ENCODE measurements at regions not wholly inside any gene's neighbourhood (a gene's known extent, or its start where the extent isn't known, plus 50 kb on each side); places are given as distances from the start of the nearest gene placed in this dataset.
"Not testable (repeated sequence)": the region's sequence is repeated elsewhere in the genome, so short reads cannot be mapped to it uniquely, and the experiment has no call there.

DNA sequence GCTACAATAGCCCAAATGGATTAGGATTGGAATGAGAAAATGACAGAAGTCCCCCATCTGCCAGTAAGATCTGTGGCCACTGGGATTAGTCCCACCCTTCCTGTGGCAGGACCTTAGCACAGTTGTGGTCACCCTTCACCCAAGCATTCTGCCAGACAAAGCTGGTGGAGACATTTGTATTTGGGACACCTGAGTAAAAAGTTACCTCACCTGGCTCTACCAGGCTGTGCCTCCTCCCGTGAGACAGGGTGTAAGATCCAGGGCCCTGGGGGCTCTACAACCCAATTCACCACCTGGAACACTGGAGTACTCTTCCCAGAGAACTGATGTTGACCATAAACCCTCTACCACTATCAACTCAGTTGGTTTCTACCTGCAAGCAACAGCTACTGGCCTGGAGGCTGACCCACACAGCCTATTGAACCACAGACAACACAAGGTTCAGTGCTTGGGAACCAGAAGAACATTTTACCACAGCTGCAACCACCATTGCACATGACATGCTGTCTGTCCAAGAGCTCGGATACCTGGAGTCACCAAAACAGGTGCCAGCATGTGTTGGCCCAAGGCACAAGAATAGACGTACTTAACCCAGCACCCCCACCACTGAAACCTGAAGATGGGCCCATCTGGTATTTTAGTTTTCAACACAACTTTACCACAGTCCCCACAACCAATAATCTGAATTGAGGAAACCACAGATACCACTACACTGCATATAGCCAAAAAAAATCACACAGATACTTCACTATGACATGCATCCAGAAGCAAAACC lies 1686.7 kb downstream of the SI start:
- no peak for DNase-seq (ENCODE audit: low spot score)

DNA sequence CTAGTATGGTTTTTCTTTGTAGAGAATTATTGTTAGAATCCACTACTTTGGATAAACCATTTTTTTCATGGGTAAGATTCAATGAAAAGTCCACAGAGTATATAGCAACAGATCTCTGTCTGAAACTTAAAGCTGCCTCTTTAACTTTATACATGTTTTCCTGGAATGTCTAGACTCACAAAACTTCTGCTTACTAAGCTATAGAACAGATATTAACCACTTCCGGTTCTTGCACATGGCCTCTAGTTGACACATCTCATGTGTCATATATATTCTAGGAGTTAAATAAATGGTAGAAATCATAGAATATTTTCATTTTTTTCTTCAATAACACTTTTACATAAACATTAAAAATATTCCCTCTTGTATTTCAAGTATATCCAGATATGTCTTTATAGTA lies 1693.9 kb downstream of the SI start:
- no peak for DNase-seq (ENCODE audit: low spot score)

DNA sequence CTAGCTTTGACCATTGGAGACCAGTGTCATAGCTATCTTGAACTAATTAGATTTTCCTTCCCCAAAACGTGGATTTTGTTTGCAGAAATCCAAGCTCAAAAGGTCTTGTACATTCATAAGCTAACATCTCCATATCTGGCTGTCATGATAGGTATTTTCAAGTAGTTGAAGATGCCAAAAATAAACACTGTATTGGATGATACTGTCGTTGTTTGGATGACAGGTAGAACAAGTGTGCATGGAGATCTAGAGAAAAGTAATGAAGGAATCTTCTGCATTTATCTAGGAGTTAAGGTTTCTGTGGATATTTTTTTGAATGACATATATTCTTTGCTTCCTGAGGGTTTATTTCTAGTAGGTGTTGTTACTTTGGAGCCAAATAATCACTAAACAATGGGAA lies 1696.1 kb downstream of the SI start:
- no peak for DNase-seq (ENCODE audit: low spot score)

DNA sequence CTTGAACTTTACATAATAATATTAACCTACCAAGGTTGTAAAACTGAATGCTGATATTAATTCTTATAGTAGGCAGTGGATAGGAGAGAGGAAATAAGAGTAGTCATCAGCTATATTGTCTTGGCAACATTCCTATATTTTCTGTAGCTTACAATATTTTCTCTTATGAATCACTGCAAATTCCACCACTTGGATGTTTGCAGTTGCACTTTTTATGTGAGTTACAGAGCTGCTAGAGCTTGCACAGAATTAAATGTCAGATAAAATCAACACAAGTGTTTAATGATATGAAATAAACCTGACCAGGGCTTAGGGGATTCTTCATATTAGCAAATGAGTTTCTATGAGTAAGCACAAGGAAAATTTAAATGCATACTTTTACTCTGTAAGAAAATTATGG lies 1710.1 kb downstream of the SI start:
- DNase-seq (ENCODE audit: low spot score), result no peak

DNA sequence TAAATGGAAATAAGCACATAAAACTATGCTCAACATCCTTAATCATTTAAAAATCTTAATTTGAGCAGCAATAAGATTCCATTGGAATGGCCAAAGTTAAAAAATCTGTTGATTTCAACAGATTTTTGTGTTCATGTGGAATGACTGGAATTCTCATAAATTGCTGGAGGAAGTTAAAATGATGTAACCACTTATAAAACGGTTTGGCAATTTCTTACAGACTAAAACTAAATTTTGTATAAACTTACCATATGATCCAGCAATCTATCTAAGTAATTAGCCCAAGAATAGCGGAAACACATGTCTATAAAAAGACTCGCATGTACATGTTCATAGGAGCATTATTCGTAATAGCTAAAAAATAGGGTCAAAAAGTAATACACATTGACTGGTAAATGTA lies 1713.6 kb downstream of the SI start:
- no peak for DNase-seq (ENCODE audit: low spot score)

DNA sequence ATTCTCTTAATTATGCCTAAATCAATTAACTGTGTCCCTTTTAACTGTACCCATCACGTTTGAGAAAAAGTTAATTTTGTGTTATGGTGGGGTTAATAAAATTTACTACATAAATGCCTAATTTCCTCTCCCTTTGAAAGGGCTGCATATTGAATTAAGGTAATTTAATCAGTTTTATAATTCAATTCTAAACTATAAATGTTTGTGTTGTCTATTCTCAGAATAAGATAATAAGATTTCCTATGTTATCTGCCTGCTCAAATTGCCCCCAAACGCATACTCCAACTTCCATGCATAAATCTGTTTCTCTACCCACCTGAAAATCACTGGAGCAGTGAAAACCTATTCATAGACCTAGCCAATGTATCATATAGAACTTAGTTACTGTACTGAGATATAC lies 1716.1 kb downstream of the SI start:
- no peak for DNase-seq (ENCODE audit: low spot score)

DNA sequence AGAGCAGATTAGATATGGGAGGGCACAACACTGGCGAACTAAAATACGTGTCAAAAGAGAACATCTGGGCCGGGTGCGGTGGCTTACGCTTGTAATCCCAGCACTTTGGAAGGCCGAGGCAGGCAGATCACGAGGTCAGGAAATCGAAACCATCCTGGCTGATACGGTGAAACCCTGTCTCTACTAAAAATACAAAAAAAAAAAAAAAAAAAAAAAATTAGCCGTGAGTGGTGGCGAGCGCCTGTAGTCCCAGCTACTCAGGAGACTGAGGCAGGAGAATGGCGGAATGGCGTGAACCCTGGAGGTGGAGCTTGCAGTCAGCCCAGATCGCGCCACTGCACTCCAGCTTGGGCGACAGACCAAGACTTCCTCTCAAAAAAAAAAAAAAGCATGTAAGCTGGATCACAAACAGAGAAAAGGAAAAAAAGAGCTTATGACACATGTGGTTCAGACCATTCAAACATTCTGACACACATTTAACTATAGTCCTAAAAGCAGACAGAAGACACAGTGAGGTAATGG lies 1716.9 kb downstream of the SI start:
- not testable (repeated sequence) for DNase-seq (ENCODE audit: low spot score)

DNA sequence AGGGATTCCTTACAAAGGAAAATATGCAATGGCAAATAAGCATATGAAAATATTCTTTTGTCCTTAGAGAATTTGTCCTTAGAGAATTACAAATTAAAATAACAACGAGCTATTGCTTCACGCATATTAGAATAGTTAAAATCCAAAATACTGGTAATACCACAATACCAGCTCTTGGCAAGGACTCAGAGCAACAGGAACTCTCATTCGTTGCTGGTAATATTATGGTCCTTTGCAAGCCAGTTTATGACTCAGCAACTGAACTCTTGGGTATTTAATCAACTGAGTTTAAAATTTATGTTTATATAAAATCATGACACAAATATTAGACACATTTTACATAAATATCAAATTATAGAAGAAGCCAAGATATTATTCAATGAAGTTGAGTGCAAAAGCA lies 1730.4 kb downstream of the SI start:
- no peak for DNase-seq (ENCODE audit: low spot score)

DNA sequence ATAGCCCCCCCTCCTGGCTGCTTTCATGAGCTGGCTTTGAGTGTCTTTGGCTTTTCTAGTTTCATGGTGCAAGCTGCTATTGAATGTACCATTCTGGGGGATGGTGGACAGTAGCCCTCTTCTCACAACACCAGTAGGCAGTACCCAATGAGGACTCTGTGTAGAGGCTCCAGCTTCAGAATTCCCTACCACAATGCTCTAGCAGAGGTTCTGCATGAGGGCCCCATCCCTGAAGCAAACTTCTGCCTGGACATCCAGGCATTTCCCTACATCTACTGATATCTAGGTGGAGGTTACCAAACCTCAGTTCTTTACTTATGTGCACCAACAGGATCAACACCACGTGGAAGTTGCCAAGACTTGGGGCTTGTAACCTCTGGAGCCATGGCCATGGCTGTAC lies 1742.9 kb downstream of the SI start:
- no peak for DNase-seq (ENCODE audit: low spot score)

DNA sequence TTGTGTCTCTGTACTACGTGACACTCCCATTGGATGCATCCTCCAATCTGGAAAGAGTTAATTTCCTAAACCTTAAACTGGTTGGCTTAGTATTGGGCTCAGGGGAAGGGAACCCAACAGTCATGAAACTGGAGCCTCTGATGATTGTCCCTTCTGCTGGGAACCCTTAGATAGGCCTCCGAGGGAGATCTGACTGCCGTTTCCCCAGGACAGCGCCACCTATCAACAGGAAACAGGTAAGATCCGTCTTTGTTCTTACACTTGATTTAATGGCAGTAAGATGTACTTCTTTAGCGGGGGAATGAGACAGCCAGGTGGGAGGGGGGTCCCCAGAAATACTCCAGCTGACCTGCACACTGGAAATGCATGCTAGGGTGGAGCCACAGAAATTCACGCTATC lies 1749.6 kb downstream of the SI start:
- DNase-seq (ENCODE audit: low spot score), result no peak

DNA sequence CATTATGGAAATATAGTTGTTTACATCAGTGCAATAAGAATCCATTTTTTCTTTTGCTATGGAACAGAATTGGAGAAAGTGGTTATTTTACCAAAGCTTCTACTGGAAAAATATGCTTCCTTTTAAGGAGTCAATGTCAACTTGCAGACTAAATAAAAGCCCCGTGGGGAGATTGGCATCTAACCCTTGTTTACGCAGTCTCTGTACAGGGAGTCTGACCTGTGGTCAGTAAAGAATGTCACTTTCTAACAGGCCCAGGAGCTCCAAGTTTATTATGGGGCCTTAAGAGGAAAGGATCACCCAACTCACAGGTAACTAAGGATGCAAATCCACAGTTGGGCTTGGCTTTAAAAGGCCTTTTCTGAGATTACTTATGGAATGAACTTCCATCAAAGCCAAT lies 1751.2 kb downstream of the SI start:
- DNase-seq (ENCODE audit: low spot score), result no peak

DNA sequence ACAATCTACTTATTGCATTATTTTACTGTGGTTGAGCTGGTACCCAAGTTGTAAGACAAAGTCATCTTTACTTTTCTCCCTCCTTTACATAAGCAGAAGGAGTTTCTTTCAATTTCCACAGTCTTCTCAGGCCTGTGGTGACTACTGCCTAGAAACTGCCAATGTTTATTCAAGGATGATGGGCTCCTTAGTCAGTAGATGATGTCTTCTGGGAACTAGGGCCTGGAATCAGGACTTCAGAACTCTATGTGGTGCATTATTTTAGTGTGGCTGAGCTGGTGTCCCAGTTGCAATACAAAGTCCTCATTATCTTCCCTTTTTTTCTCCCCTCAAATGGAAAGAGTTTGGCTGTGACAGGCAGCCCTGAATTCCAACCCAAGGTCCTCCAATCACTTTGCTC lies 1762.5 kb downstream of the SI start:
- DNase-seq (ENCODE audit: low spot score), result no peak

DNA sequence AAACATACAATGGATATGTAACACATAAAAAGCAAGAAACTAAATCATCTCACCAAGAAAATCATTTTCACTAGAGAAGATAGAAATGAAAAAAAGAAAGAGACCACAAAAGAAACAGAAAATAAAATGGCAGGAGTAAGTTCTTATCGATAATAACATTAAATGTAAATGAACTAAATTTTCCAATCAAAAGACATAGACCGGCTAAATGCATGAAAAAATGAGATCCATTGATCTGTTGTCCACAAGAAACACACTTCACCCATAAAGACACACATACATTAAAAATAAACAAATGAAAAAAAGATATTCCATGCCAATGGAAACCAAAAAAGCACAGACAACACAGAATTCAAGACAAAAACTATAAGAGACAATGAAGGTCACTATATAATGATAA lies 1771.9 kb downstream of the SI start:
- DNase-seq (ENCODE audit: low spot score), result no peak

DNA sequence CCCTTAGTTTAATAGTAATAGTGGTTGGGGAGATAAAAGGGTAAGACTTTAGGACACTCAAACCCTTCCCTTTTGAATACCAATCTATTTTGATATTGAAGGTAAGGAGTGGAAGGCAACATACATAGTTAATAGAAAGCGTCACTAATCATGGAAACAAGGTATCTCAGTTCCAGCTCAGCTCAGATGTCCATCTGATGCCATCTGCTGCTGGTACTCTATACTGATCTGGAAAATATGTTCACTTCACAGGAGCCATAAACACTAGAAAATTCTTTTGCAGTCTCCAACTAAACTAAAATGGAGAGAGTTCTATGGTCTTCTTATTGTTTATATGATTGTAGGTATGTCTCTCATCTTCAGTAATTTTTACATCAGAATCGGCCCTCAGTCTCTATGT lies 1777.1 kb downstream of the OTOL1 start:
- DNase-seq (ENCODE audit: low spot score), result no peak

DNA sequence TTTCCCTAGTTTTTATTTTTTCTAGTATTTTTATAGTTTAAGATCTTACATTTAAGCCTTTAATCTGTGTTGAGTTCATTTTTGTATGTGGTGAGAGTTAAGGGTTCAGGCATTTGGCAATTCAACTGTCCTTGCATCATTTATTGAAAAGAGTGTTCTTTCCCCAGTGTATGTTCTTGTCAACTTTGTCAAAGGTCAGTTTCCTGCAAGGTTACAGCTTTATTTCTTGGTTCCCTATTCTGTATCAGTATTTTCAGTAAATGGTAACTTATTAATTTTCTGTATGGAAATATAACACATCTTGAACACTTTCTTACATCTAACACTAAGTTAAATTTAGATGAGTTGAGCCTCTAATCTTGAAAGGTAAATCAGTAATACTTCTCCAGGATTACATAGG lies 1770.1 kb downstream of the OTOL1 start:
- DNase-seq (ENCODE audit: low spot score), result no peak

DNA sequence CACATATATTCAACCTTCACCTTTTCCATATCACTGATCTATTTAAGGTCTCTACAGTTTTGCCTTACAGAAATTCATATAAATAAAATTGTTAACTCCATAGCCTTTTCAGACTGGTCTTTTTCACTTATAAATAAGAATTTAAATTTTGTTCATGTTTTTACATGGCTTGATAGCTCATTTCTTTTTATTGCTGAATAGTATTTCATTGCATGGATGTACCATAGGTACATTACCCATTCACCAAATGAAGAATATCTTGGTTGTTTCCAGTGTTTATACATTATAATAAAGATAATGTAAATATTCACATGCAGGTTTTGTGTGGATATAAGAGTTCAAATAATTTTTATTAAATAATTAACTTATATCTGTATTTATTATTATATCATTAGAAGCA lies 1765.0 kb downstream of the OTOL1 start:
- DNase-seq (ENCODE audit: low spot score), result no peak

DNA sequence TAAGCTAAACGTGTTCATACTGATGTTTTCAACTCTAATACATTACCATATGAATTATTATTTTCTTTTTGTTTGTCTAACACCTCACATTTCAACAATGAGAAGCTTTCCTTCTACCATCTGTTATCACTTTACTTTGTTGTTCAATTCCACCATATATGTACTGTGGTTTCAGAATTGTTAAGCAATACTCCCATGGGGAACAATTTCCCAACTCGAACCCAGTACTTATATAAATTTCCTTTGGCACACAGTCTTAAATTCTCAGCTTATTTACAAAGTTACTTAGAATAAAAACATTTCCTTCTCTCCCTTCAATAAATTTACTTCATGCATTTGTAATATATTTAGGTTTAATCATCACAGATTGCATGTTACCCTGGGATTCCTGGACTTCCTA lies 1764.4 kb downstream of the OTOL1 start:
- no peak for DNase-seq (ENCODE audit: low spot score)

DNA sequence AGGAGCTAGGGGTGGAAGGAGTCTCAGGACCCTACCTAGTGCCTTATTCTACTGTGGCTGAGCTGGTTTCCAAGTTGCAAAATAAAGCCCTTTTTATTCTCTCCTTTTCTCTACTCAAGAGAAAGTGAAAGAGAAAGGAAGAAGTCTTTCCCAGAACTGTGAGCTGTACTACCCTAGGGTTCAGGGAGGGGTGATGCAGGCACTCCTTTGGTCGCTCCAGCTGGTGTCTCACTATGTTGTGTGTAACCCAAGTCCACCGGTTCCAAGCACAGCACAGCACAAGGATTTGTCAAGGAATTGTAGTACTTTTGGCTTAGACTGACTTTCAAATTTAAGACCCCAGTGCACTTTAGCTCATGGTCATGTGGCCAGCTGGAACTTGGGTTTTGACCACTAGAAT lies 1721.7 kb downstream of the OTOL1 start:
- DNase-seq (ENCODE audit: low spot score), result no peak

DNA sequence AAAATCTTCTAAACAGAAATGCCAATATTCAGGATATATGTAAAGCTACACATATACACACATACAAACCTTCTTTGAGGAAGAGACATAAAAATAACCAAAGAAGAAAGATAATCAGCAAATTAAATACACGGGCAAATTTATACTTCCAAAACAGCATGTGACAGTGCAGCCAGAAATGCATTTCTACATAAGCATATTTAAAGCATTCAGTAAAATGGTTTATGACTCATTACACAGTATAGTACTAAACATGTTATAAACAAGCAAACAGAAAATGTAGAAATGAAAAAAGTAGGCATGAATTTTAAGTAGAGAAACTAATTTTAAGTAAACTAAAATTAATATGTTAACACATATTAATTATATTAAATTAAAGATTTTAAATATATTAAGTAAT lies 1717.2 kb downstream of the OTOL1 start:
- DNase-seq (ENCODE audit: low spot score), result no peak

DNA sequence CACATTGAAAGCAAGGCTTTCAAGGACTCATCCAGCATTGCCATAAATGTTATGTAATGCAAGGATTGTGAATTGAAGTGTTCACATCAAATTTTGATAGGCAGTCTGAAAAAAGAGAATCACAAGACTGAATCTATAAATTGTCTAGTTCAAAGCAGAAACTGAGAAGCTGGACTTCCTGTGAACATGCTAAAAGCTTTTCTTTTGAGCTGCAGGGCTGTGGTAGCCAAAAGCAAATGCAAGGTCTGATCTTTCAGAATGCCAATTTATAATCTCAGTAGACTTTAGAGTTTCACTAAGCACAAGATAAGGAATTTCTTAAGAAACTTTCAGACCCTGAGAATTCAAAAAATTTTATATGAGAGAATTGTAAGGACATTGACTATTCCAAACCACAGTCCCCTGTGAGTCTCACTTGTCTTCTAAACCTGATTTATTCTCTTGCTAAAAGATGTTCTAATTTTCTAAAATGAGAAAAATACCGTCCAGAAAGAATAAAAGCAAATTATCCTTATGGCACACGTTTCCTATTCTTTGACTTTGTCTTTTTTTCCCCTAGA lies 1700.3 kb downstream of the OTOL1 start:
- no peak for DNase-seq (ENCODE audit: low spot score)

DNA sequence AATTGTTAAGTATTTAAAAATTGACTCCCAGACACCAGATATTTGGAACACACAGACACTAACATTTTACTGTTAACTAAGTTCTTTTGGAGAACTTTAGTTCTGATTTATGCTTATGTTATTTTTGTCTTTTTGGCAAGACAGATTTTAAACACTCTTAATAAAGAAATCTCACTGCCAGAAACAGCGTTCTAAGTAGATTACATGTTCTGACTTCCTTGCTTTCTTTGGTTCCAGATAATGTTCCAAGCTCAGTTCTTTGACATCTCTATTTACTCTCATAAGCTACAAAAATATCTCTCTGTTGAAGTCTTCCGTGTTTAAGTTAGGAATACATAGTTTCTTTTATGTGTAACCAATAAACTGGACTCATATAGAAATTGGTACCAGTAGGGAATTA lies 1699.6 kb downstream of the OTOL1 start:
- DNase-seq (ENCODE audit: low spot score), result no peak

DNA sequence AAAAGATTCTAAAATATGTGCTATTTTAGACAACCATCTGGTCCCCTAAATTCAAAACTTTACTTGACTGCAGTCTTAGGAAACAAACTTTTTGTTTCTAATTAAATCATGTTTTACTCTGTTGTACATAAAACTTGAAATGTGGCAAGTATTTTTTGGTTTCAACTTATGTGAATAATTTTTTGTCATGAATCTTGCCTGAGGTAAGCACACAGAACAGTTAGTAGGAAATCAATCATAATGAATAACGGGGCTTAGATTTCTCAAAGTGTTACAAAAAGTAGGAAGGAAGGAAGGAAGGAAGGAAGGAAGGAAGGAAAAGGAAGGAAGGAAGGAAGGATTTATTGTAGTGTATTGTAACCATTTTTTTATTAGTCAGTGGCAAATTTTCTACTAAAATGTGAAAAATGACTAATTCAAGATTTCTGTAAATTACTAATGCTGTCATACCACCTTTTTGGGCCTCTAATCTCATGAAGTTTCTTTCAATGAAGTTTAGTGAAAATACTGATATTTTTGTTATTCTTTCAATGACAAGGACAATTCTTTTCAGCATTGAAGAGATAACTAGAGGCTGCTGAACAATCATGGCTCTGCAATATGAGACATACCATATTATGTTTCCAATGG lies 1689.2 kb downstream of the OTOL1 start:
- no peak for DNase-seq (ENCODE audit: low spot score)

DNA sequence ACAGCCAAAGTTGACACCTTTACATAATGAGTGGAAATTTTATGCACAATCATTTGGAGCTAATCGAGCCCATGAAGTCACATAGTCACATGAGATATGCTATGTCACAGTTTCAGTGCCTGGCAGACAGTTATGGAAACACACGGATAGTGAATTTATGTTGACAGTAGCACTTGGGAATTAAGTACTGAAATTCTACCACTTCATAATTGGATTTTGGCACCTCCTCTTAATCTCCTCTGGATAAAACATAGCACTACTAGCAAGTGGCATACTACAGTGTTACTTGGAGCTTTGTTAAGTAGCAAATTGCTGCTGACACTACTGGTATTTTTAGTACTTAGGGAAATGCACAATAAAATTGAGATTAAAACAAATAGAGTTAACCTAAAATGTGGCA lies 1679.4 kb downstream of the OTOL1 start:
- DNase-seq (ENCODE audit: low spot score), result no peak

DNA sequence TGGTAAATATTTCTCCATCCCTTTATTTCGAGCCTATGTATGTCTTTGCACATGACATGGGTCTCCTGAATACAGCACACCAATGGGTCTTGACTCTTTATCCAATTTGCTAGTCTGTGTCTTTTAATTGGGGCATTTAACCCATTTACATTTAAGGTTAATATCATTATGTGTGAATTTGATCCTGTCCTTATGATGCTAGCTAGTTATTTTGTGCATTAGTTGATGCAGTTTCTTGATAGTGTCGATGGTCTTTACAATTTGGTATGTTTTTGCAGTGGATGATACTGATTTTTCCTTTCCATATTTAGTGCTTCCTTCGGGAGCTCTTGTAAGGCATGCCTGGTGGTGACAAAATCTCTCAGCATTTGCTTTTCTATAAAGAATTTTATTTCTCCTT lies 1675.9 kb downstream of the OTOL1 start:
- DNase-seq (ENCODE audit: low spot score), result not testable (repeated sequence)

Data from AG20443 (cell line).